GM12891 (cell line): ENCODE measurements at regions not wholly inside any gene's neighbourhood (a gene's known extent, or its start where the extent isn't known, plus 50 kb on each side); places are given as distances from the start of the nearest gene placed in this dataset.

ENCODE experiments used
- DNase-seq: peaks from one replicate; pipeline ENCODE4 v3.0.0; 2011; ENCODE audit warnings: low spot score; ENCODE audit not compliant: insufficient read length
- FAIRE-seq: peaks from 2 replicates; lab custom pipeline; 2011; peaks lifted over from hg19 to GRCh38; lab: Jason Lieb, UNC
- PAX5 ChIP-seq: IDR thresholded peaks from 2 replicates; pipeline ENCODE4 v1.6.1; 2011; ENCODE audit warnings: low read length, moderate library complexity, mild to moderate bottlenecking; ENCODE audit not compliant: insufficient read depth, severe bottlenecking
- POLR2A ChIP-seq: IDR thresholded peaks from 2 replicates; pipeline ENCODE4 v1.6.1; 2011; ENCODE audit warnings: low read depth, low read length, control low read depth
- POLR2AphosphoS5 ChIP-seq: IDR thresholded peaks from 2 replicates; pipeline ENCODE4 v1.6.1; 2011; ENCODE audit warnings: low read depth, low read length, control low read depth
- POU2F2 ChIP-seq: IDR thresholded peaks from 2 replicates; pipeline ENCODE4 v1.6.1; 2011; ENCODE audit warnings: low read depth, mild to moderate bottlenecking, control low read depth, low read length, moderate library complexity
- SPI1 ChIP-seq: IDR thresholded peaks from 2 replicates; pipeline ENCODE4 v1.6.1; 2011; ENCODE audit warnings: low read depth, low read length, control low read depth
- TAF1 ChIP-seq: IDR thresholded peaks from 2 replicates; pipeline ENCODE4 v1.6.1; 2011; ENCODE audit warnings: low read depth, low read length, control low read depth

DNA sequence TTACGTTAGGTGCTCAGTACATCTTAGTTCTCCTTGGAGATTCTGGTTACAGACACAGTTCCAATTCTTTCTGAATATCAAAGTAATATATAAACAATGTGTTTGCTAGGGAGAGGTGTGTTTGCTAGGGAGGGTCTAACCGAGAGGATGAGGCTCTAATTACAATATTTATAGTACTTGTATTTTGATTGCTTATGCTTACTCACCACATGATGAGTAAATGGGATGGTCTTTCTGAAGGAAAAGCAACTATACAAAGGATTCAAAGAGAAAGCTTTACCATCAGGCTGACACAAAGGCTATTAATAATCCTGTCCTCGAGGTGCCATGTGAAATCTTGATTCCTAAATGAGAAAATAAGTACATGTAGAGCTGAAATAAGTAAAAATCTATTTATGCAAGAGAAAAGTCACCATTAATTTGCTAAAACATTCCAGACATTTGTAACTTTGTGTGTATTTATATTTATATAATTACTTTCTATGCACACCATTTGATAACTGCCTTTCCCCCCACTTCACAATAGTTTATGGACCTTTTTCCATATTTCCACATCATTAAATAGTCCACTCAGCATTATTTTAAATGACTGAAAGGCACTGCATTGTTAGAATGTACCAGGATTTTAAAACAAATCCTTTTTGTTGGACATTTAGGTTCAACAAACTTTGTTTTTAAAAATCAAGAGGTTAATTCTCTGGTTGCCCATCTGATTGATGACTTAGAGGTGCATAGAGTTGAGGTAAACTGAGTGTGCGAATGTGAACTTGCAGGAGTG, 94.5 kb upstream of the FN1 start:
- no peak for TF ChIP-seq PAX5
- TF ChIP-seq TAF1: no peak
- no peak for TF ChIP-seq POLR2A
- no peak for TF ChIP-seq POU2F2
- no peak for TF ChIP-seq SPI1
- TF ChIP-seq POLR2AphosphoS5: no peak
- no peak for FAIRE-seq
- no peak for DNase-seq

- TF ChIP-seq TAF1 (no peak), POLR2AphosphoS5 (no peak), SPI1 (no peak), POU2F2 (no peak), PAX5 (no peak), POLR2A (no peak)
- no peak for DNase-seq
- no peak for FAIRE-seq
Observed at GRCh38 chr2:215529271-215529670, 93.4 kb upstream of the FN1 start.

DNA sequence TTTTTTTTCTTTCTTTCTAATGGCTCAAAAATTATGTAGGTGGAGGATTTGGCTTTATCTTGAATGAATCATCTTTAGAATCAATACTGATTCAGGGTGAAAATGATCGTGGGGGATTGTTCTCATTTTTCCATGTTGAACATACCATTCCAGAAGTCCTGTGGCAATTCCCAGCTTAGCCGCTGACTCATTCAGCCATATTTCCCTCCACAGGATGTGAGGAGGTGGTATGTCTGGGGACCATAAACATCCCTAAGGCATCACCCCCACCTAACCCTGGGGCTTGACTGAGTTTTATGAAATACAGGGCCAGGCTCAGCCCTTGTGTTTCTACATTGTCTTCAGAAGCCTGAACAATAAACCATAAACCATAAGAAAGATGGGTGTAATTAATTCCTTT, 92.7 kb upstream of the FN1 start:
- DNase-seq (no peak), FAIRE-seq (no peak)
- TF ChIP-seq PAX5 (no peak), SPI1 (no peak), POU2F2 (no peak), TAF1 (no peak), POLR2AphosphoS5 (no peak), POLR2A (no peak)

GRCh38 chr2:215527736-215528135, 91.9 kb upstream of the FN1 start:
- FAIRE-seq (no peak), DNase-seq (no peak)

DNA sequence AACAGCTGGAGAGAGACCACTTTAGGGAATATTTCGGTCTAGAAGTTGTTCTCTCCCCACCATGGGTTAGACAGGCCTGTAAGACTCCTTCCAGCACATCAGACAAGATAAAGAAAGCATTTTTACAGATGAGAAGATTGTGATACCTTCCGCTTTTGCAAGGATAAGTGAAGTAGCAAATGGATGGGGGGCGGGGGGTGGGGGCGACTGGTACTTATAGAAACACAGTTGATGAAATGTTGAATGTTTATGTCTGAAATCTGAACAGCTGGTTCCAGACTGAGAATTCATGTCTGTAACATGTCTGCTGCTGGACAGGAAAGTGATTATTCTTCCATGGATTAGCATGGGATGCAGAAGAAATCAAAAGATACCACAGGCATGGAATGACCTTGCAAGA, 90.5 kb upstream of the FN1 start:
- no peak for TF ChIP-seq POLR2AphosphoS5
- no peak for TF ChIP-seq POLR2A
- no peak for TF ChIP-seq PAX5
- TF ChIP-seq POU2F2: no peak
- no peak for TF ChIP-seq TAF1
- TF ChIP-seq SPI1: no peak
- no peak for DNase-seq
- FAIRE-seq: no peak

More at GRCh38 chr2:215527736-215528135, 91.9 kb upstream of the FN1 start:
- TF ChIP-seq PAX5: no peak
- TF ChIP-seq POU2F2: no peak
- TF ChIP-seq POLR2AphosphoS5: no peak
- no peak for TF ChIP-seq POLR2A
- TF ChIP-seq TAF1: no peak
- TF ChIP-seq SPI1: no peak

- no peak for DNase-seq
- TF ChIP-seq SPI1: no peak
- TF ChIP-seq POU2F2: no peak
- TF ChIP-seq POLR2A: no peak
- no peak for TF ChIP-seq POLR2AphosphoS5
- TF ChIP-seq TAF1: no peak
- no peak for TF ChIP-seq PAX5
- FAIRE-seq: no peak
Observed at GRCh38 chr2:215522237-215522636, 86.4 kb upstream of the FN1 start.

- no peak for FAIRE-seq
- TF ChIP-seq TAF1: no peak
- TF ChIP-seq SPI1: no peak
- TF ChIP-seq POLR2A: no peak
- TF ChIP-seq POU2F2: no peak
- no peak for TF ChIP-seq PAX5
- no peak for TF ChIP-seq POLR2AphosphoS5
- DNase-seq: no peak
Observed at GRCh38 chr2:215521031-215521430, 85.2 kb upstream of the FN1 start.

DNA sequence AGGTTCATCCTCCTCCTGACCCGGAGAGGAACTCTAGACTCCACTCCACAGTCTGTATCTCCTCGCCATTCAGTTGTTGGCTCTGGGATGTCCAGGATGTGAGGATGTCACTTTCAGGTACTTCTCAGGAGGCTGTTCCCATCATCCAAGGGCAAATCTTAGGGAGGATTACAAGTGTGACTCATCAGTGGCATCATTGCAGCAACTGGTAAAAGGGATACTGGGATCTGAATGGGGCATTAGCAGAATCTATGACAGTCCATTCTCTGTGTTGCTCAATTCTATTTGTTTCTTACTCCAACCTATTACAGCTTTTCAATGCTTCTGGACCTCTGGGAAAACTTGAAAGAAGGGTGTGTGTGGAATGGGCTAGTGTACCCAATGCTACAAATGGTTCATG, 81.5 kb upstream of the FN1 start:
- TF ChIP-seq POLR2AphosphoS5 (no peak), PAX5 (no peak), POLR2A (no peak), SPI1 (no peak)
- DNase-seq (no peak), FAIRE-seq (no peak)

DNA sequence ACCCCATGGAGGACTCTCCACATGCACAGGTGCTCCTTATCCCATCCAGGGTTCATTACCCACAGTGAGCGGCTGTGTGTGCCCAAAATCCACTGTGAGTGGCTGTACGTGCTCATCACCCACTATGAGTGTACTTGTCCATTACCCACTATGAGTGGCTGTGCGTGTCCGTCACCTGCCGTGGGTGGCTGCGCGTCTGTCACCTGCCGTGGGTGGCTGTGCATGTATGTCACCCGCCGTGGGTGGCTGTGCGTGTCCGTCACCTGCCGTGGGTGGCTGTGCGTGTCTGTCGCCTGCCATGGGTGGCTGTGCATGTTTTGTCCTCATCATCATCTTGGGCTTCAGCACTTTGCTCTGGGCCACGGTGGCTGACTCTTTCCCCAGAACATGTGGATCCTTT, 78.6 kb upstream of the FN1 start:
- no peak for TF ChIP-seq POU2F2
- no peak for TF ChIP-seq SPI1
- no peak for TF ChIP-seq TAF1
- no peak for TF ChIP-seq POLR2AphosphoS5
- no peak for TF ChIP-seq POLR2A
- no peak for TF ChIP-seq PAX5
- FAIRE-seq (no peak), DNase-seq (no peak)
